Osteocyte (in vitro differentiated cells): ENCODE measurements at regions not wholly inside any gene's neighbourhood (a gene's known extent, or its start where the extent isn't known, plus 50 kb on each side); places are given as distances from the start of the nearest gene placed in this dataset.
"Not testable (repeated sequence)": the region's sequence is repeated elsewhere in the genome, so short reads cannot be mapped to it uniquely, and the experiment has no call there.

Experiments
- DNase-seq: peaks from one replicate; pipeline ENCODE4 v3.0.0; 2021; ENCODE audit warnings: mixed read lengths; ENCODE audit not compliant: unreplicated experiment; ENCODE audit errors: extremely low spot score
- H3K27ac Mint-ChIP-seq: one replicate; pipeline ENCODE4 v1.8.0; 2021; ENCODE audit warnings: mild to moderate bottlenecking, mixed read lengths; ENCODE audit not compliant: unreplicated experiment
- H3K27me3 Mint-ChIP-seq: one replicate; pipeline ENCODE4 v1.8.0; 2021; ENCODE audit warnings: mixed read lengths; ENCODE audit not compliant: unreplicated experiment
- H3K36me3 Mint-ChIP-seq: one replicate; pipeline ENCODE4 v1.8.0; 2021; ENCODE audit warnings: mixed read lengths; ENCODE audit not compliant: unreplicated experiment
- H3K4me1 Mint-ChIP-seq: one replicate; pipeline ENCODE4 v1.8.0; 2021; ENCODE audit warnings: mixed read lengths; ENCODE audit not compliant: unreplicated experiment
- H3K4me3 Mint-ChIP-seq: one replicate; pipeline ENCODE4 v1.8.0; 2021; ENCODE audit warnings: mild to moderate bottlenecking, moderate library complexity, mixed read lengths; ENCODE audit not compliant: unreplicated experiment
- H3K9me3 Mint-ChIP-seq: one replicate; pipeline ENCODE4 v1.8.0; 2021; ENCODE audit warnings: mixed read lengths; ENCODE audit not compliant: unreplicated experiment
- CTCF ChIP-seq: fragments of 200-600 bp; sonication (generic); IDR thresholded peaks from 2 replicates; pipeline ENCODE4 v1.5.0; 2021; ENCODE audit warnings: antibody characterized with exemption, mild to moderate bottlenecking, moderate library complexity

GRCh38 chr2:184455624-184456023 is 142.7 kb upstream of the ZNF804A start:
- Mint-ChIP-seq H3K36me3 (no peaks in the 10 kb centered on the region), H3K27me3 (peaks cover 2% of the 10 kb centered on the region), H3K27ac (no peak overlapping the region), H3K4me1 (no peaks in the 10 kb centered on the region), H3K4me3 (no peak overlapping the region), H3K9me3 (no peaks in the 10 kb centered on the region)
- no peak for TF ChIP-seq CTCF
- DNase-seq: no peak

- H3K27ac Mint-ChIP-seq, H3K27me3 Mint-ChIP-seq, H3K4me3 Mint-ChIP-seq, H3K36me3 Mint-ChIP-seq, DNase-seq, H3K9me3 Mint-ChIP-seq, H3K4me1 Mint-ChIP-seq: not testable (repeated sequence)
Measured at GRCh38 chr2:184456693-184457092, 141.6 kb upstream of the ZNF804A start.

- H3K27ac Mint-ChIP-seq: no peak overlapping the region
- peaks cover 11% of the 10 kb centered on the region for H3K27me3 Mint-ChIP-seq
- H3K4me3 Mint-ChIP-seq: no peak overlapping the region
- DNase-seq: no peak
- H3K4me1 Mint-ChIP-seq: no peaks in the 10 kb centered on the region
- H3K9me3 Mint-ChIP-seq: no peaks in the 10 kb centered on the region
- H3K36me3 Mint-ChIP-seq: no peaks in the 10 kb centered on the region
- TF ChIP-seq CTCF: no peak
Measured at GRCh38 chr2:184463102-184463865, 135.0 kb upstream of the ZNF804A start.

- Mint-ChIP-seq H3K9me3 (no peaks in the 10 kb centered on the region), H3K4me3 (no peak overlapping the region), H3K27me3 (peaks cover 11% of the 10 kb centered on the region), H3K27ac (no peak overlapping the region), H3K4me1 (no peaks in the 10 kb centered on the region), H3K36me3 (no peaks in the 10 kb centered on the region)
- DNase-seq: no peak
- TF ChIP-seq CTCF: no peak
Measured at GRCh38 chr2:184463866-184464248, 134.5 kb upstream of the ZNF804A start.

GRCh38 chr2:184468826-184469225 is 129.5 kb upstream of the ZNF804A start:
- no peaks in the 10 kb centered on the region for H3K9me3 Mint-ChIP-seq
- no peak for TF ChIP-seq CTCF
- no peaks in the 10 kb centered on the region for H3K36me3 Mint-ChIP-seq
- peaks cover 7% of the 10 kb centered on the region for H3K27me3 Mint-ChIP-seq
- H3K4me1 Mint-ChIP-seq: no peaks in the 10 kb centered on the region
- DNase-seq: no peak
- no peak overlapping the region for H3K4me3 Mint-ChIP-seq
- H3K27ac Mint-ChIP-seq: no peak overlapping the region
